ENCODE measurements at regions not wholly inside any gene's neighbourhood (a gene's known extent, or its start where the extent isn't known, plus 50 kb on each side); places are given as distances from the start of the nearest gene placed in this dataset.

DNA sequence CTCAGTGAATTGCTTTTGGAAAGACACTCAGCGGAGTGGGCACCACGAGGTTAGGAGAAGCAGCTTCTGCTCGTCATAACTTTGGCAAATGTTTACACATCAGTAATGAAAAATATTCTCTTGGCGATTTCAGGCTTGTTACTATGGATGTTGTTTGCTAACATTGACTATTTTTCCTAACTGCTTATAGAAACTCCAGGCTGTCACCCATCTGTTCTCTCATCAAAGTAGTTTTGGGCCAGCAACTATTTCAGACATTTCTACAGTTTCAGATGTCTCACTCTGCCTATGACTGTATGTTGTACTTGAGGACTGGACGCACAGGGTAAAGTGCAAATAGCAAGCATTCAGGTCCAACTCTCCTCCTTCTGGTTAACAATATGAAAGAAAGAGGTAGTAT is 346.7 kb downstream of the TRIML1 start:
- TF ChIP-seq SIN3A (IDR thresholded peaks at IDR 0.05; ENCODE audit: borderline replicate concordance, insufficient read depth, low read length), result no peak
- no peak for TF ChIP-seq POLR2AphosphoS5 (IDR thresholded peaks at IDR 0.05; ENCODE audit: low read depth, low read length)
- no peak for TF ChIP-seq REST (IDR thresholded peaks at IDR 0.05; ENCODE audit: insufficient read depth in 1 of 2, low read depth in 2 of 2, low read length in 2 of 2)
- TF ChIP-seq TAF1 (IDR thresholded peaks at IDR 0.05; ENCODE audit: borderline replicate concordance, insufficient read depth, low read length), result no peak
